ENCODE measurements at regions not wholly inside any gene's neighbourhood (a gene's known extent, or its start where the extent isn't known, plus 50 kb on each side); places are given as distances from the start of the nearest gene placed in this dataset.

DNA sequence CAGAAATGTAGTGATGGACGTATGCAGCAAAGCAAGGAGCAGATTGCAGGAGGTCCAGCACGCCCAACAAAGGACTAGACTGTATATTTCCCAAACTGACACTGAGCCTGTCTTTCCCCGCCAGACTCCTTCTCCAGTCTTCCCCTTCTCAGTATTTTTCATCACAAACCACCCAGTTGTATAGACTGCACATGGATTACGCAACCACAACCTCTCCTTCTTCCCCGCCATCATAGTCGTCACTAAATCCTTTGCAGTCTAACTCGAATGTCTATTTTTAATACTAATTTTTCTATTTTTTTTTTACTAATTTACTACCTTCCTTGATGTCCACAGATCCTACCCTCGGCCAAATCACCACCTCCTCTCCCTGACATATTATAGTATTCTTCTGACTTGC, 105.4 kb downstream of the MTNR1A start:
- no peak for TF ChIP-seq EP300 (IDR thresholded peaks at IDR 0.05; ENCODE audit: borderline replicate concordance in 1 of 2, low read depth in 2 of 2, low read length in 2 of 2)
- TF ChIP-seq RNF2 (IDR thresholded peaks at IDR 0.05; ENCODE audit: borderline replicate concordance, low read depth, low read length, missing control alignments, poor library complexity, severe bottlenecking) = no peak
- no peak for TF ChIP-seq BACH1 (IDR thresholded peaks at IDR 0.05; ENCODE audit: low read length)
- TF ChIP-seq CTCF (IDR thresholded peaks at IDR 0.05; ENCODE audit: control extremely low read depth in 1 of 3, insufficient read depth in 1 of 3, low read depth in 1 of 3, low read length in 3 of 3) = no peak
- no peak for TF ChIP-seq SP2 (IDR thresholded peaks at IDR 0.05; ENCODE audit: low read length)
- TF ChIP-seq CHD2 (IDR thresholded peaks at IDR 0.05; ENCODE audit: low read length) = no peak
- no peak for TF ChIP-seq ATF3 (IDR thresholded peaks at IDR 0.05; ENCODE audit: insufficient read depth, low read depth, low read length)
